ENCODE measurements at regions not wholly inside any gene's neighbourhood (a gene's known extent, or its start where the extent isn't known, plus 50 kb on each side); places are given as distances from the start of the nearest gene placed in this dataset.

DNA sequence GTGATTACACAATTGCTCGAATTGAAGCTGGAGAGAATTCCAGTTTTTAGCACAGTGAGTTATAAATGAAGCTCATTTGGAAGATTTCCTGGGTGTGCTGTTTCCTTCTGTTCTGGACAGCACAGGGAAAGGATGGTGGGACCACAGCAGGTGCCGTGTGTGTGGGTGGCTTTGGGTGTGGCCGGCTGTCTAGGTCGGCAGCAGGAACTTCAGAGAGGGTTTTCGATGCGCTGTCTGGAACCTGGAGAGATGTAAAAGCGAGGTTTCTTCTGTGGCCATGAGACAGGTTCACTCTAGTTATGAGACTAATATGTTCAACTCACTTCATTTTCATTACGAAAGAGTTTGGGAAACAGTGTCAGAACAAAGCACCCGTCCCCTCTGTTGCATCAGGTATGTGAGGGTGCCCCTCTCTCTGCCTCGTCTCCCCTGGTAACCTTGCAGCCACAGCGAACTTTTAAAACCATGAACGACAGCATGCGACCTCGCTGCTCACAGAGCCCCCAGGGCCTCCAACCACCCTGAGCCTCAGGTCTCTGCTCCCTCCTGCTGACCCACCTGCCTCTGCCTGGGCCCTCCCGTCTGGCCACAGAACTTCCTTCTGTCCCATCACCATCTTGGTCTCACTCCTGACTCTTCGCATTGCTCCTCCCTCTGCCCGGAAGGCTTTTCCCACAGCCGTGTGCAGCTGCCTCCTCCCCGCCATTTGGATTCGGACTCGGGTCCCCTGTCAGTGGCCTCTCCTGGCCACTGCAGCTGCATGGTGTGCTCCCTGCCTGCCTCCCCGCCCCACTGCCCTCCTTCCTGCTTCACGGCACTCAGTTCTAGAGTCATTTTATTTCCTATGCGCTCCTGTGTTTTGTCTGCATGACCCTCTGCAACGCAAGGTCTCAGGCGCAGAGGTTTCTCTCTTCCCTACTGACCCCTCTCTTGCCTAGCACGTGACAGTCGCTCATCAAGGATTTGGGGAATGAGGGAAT, 151.2 kb downstream of the NDUFA10 start:
- peaks cover 0 to 4% (median 0%) of the 10 kb centered on the region in 7 donors for H3K9me3 Mint-ChIP-seq
- H3K27me3 ChIP-seq (ENCODE audit: control insufficient read depth in 2 of 2, insufficient read depth in 2 of 2, low read length in 2 of 2) = no peaks in the 10 kb centered on the region
- no peak for DNase-seq
- 91% methylated on average over 15 of the region's 28 CpGs for WGBS (ENCODE audit: insufficient coverage)
- no peak overlapping the region for H3K4me3 ChIP-seq (replicated peaks in 1 of 3; ENCODE audit: low read depth in 2 of 3, low read length in 3 of 3)
- H3K9ac ChIP-seq (ENCODE audit: insufficient read depth, low read length, poor library complexity, severe bottlenecking) = no peak overlapping the region
- no peaks in the 10 kb centered on the region for H3K36me3 ChIP-seq (replicated peaks in 1 of 2; ENCODE audit: control insufficient read depth in 1 of 2, insufficient read depth in 2 of 2, low read length in 2 of 2)
- peaks cover 0 to 9% of the 10 kb centered on the region in 2 donors for H3K4me1 ChIP-seq (ENCODE audit: control insufficient read depth in 1 of 2, insufficient read depth in 2 of 2, low read length in 2 of 2)
- intact Hi-C loops (cut with micrococcal nuclease) = no loop called here
- peaks cover 22% of the 10 kb centered on the region for H3K4me1 Mint-ChIP-seq
- no peak overlapping the region for H2AFZ ChIP-seq (ENCODE audit: insufficient read depth, low read depth, low read length, poor library complexity, severe bottlenecking)
- H3K27ac Mint-ChIP-seq = no peak overlapping the region
- H4K20me1 ChIP-seq (ENCODE audit: insufficient read depth, low read length) = no peaks in the 10 kb centered on the region
- H3K27me3 Mint-ChIP-seq (ENCODE audit: low read depth in 3 of 3) = peaks cover 10 to 16% (median 11%) of the 10 kb centered on the region in 3 donors
- H3K4me2 ChIP-seq (replicated peaks; ENCODE audit: extremely low read depth, low read length, poor library complexity, severe bottlenecking) = no peak overlapping the region
- H3K79me2 ChIP-seq (ENCODE audit: insufficient read depth, low read length) = no peaks in the 10 kb centered on the region
- H3K27ac ChIP-seq (ENCODE audit: low read depth in 1 of 2, low read length in 2 of 2) = no peak overlapping the region
- TF ChIP-seq, protein P1, sequence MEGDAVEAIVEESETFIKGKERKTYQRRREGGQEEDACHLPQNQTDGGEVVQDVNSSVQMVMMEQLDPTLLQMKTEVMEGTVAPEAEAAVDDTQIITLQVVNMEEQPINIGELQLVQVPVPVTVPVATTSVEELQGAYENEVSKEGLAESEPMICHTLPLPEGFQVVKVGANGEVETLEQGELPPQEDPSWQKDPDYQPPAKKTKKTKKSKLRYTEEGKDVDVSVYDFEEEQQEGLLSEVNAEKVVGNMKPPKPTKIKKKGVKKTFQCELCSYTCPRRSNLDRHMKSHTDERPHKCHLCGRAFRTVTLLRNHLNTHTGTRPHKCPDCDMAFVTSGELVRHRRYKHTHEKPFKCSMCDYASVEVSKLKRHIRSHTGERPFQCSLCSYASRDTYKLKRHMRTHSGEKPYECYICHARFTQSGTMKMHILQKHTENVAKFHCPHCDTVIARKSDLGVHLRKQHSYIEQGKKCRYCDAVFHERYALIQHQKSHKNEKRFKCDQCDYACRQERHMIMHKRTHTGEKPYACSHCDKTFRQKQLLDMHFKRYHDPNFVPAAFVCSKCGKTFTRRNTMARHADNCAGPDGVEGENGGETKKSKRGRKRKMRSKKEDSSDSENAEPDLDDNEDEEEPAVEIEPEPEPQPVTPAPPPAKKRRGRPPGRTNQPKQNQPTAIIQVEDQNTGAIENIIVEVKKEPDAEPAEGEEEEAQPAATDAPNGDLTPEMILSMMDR (IDR thresholded peaks at IDR 0.05) = no peak
- peaks cover 0 to 8% of the 10 kb centered on the region in 2 donors for H3K36me3 Mint-ChIP-seq
- H3K4me3 Mint-ChIP-seq = no peak overlapping the region
- H3K9me3 ChIP-seq (replicated peaks in 1 of 2; ENCODE audit: control insufficient read depth in 1 of 2, insufficient read depth in 1 of 2, low read length in 2 of 2) = no peaks in the 10 kb centered on the region

DNA sequence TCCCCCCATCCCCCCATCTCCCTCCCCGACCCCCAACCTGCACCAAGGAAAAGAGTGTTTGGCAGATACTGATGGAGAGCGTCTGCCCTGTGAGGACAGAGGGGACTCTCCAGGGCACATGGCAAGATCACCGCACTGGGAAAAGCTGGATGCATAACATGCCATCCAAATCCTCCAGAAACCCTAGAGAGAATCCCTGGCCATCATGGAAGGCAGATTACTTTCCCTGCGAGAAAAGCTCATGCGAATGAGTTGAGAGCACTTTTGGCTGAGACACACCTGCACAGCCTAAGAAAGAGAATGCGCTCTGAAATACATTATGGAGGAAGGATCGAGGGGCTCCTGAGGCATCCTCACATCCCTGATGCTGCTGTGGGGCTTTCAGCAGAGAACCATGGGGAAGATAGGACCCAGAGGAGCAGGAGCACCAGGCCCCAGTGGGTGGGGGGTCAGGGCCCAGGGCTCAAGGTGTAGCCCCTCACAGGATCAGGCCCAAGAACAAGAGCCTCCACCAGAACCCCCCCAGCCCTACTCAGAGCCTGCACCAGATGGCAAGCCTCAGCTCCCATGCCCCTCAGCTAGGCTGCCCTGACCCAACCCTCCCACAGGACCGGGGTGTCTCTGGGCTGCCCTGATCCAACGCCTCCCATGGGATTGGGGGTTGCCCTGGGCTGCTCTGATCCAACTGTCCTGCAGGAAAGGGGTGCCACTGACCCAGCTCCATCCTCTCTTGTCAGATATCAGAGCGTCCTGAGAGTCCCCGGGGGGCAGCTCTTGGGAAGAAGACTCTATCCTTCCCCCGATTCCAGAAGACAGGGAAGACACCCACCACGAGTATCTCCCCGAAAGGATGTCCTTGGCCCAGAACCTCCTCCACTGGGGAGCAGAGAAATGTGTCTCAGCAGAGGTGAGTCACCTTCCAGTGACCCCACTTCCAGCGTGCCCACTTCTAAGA, 153.4 kb downstream of the NDUFA10 start:
- Histone ChIP-seq H3K4me3 (replicated peaks in 1 of 3; ENCODE audit: low read depth in 2 of 3, low read length in 3 of 3) (no peak overlapping the region), H3K9ac (ENCODE audit: insufficient read depth, low read length, poor library complexity, severe bottlenecking) (no peak overlapping the region), H3K27ac (ENCODE audit: low read depth in 1 of 2, low read length in 2 of 2) (no peak overlapping the region), H3K4me1 (ENCODE audit: control insufficient read depth in 1 of 2, insufficient read depth in 2 of 2, low read length in 2 of 2) (peaks cover 0 to 8% of the 10 kb centered on the region in 2 donors), H3K79me2 (ENCODE audit: insufficient read depth, low read length) (no peaks in the 10 kb centered on the region), H4K20me1 (ENCODE audit: insufficient read depth, low read length) (no peaks in the 10 kb centered on the region), H3K27me3 (ENCODE audit: control insufficient read depth in 2 of 2, insufficient read depth in 2 of 2, low read length in 2 of 2) (no peaks in the 10 kb centered on the region), H3K9me3 (replicated peaks in 1 of 2; ENCODE audit: control insufficient read depth in 1 of 2, insufficient read depth in 1 of 2, low read length in 2 of 2) (no peaks in the 10 kb centered on the region), H2AFZ (ENCODE audit: insufficient read depth, low read depth, low read length, poor library complexity, severe bottlenecking) (no peak overlapping the region), H3K36me3 (replicated peaks in 1 of 2; ENCODE audit: control insufficient read depth in 1 of 2, insufficient read depth in 2 of 2, low read length in 2 of 2) (no peaks in the 10 kb centered on the region), H3K4me2 (replicated peaks; ENCODE audit: extremely low read depth, low read length, poor library complexity, severe bottlenecking) (no peak overlapping the region)
- peaks cover 0 to 2% (median 0%) of the 10 kb centered on the region in 7 donors for H3K9me3 Mint-ChIP-seq
- intact Hi-C loops (cut with micrococcal nuclease) = no loop called here
- no peak for DNase-seq
- peaks cover 6 to 12% (median 7%) of the 10 kb centered on the region in 3 donors for H3K27me3 Mint-ChIP-seq (ENCODE audit: low read depth in 3 of 3)
- H3K4me1 Mint-ChIP-seq = peaks cover 9% of the 10 kb centered on the region
- no peak overlapping the region for H3K27ac Mint-ChIP-seq
- TF ChIP-seq, protein P1 (IDR thresholded peaks at IDR 0.05) = no peak
- H3K4me3 Mint-ChIP-seq = no peak overlapping the region
- peaks cover 0 to 4% of the 10 kb centered on the region in 2 donors for H3K36me3 Mint-ChIP-seq
- WGBS (ENCODE audit: insufficient coverage) = 99% methylated on average over 10 of the region's 15 CpGs
